ENCODE measurements at regions not wholly inside any gene's neighbourhood (a gene's known extent, or its start where the extent isn't known, plus 50 kb on each side); places are given as distances from the start of the nearest gene placed in this dataset.

- DNase-seq (ENCODE audit: low read depth, low spot score), result no peak
- ChIA-PET RAD21 (ENCODE audit: low non-redundant PET in 1 of 2, low total read pairs in 2 of 2, uncharacterized antibody in 2 of 2, unreplicated experiment in 2 of 2) (no interaction called here), CTCF (no interaction called here), POLR2A (no interaction called here)
- Histone ChIP-seq H3K79me2 (ENCODE audit: insufficient read depth, low read length) (no peaks in the 10 kb centered on the region), H3K36me3 (ENCODE audit: control insufficient read depth in 1 of 2, insufficient read depth in 2 of 2, low read length in 2 of 2) (no peaks in the 10 kb centered on the region), H3K4me2 (ENCODE audit: low read length) (no peak overlapping the region), H3K9me2 (ENCODE audit: insufficient read depth) (no peaks in the 10 kb centered on the region), H3K9me3 (ENCODE audit: control insufficient read depth in 1 of 2, insufficient read depth in 1 of 2, low read depth in 1 of 2, low read length in 2 of 2) (no peaks in the 10 kb centered on the region), H3K4me3 (replicated peaks in 1 of 2; ENCODE audit: low read depth in 1 of 2, low read length in 2 of 2) (no peak overlapping the region), H3K4me1 (ENCODE audit: control insufficient read depth in 1 of 2, insufficient read depth in 2 of 2, low read length in 2 of 2) (no peaks in the 10 kb centered on the region), H3K27me3 (ENCODE audit: insufficient read depth, low read length) (no peaks in the 10 kb centered on the region), H3K9ac (ENCODE audit: low read length) (no peak overlapping the region), H4K20me1 (ENCODE audit: insufficient read depth) (no peaks in the 10 kb centered on the region), H2AFZ (ENCODE audit: low read depth, low read length, poor library complexity, severe bottlenecking) (no peak overlapping the region), H3K27ac (ENCODE audit: low read depth, low read length) (no peak overlapping the region)
- no TSS peak for BruUV-seq (replicated peaks)
- TF ChIP-seq EZH2phosphoT487 (IDR thresholded peaks at IDR 0.05; ENCODE audit: borderline replicate concordance) (no peak), SRF (IDR thresholded peaks at IDR 0.05; ENCODE audit: low read depth) (no peak), SP1 (IDR thresholded peaks at IDR 0.05; ENCODE audit: low read depth) (no peak), FOSL1 (IDR thresholded peaks at IDR 0.05; ENCODE audit: low read depth) (no peak), CBX3 (IDR thresholded peaks at IDR 0.05; ENCODE audit: low read depth) (no peak), RAD21 (IDR thresholded peaks at IDR 0.05; ENCODE audit: low read depth) (no peak), ZNF274 (IDR thresholded peaks at IDR 0.05; ENCODE audit: low read depth, low read length) (no peak), POLR2A (IDR thresholded peaks at IDR 0.05; ENCODE audit: borderline replicate concordance, extremely low read depth, insufficient read depth, insufficient read length) (no peak), EGR1 (IDR thresholded peaks at IDR 0.05; ENCODE audit: low read depth) (no peak), JUND (IDR thresholded peaks at IDR 0.05) (no peak)
- intact Hi-C loops (cut with micrococcal nuclease), result no loop called here
- ATAC-seq, result no peak
These were observed 223.3 kb downstream of the UNC5CL start for GRCh38 chr6:40815731-40816130.

GRCh38 chr6:40810171-40810570, 223.0 kb upstream of the LRFN2 start:
- ATAC-seq (no peak), DNase-seq (ENCODE audit: low read depth, low spot score) (no peak)
- Histone ChIP-seq H3K4me2 (ENCODE audit: low read length) (no peak overlapping the region), H3K27me3 (ENCODE audit: insufficient read depth, low read length) (no peaks in the 10 kb centered on the region), H4K20me1 (ENCODE audit: insufficient read depth) (no peaks in the 10 kb centered on the region), H3K36me3 (ENCODE audit: control insufficient read depth in 1 of 2, insufficient read depth in 2 of 2, low read length in 2 of 2) (no peaks in the 10 kb centered on the region), H3K27ac (ENCODE audit: low read depth, low read length) (no peak overlapping the region), H3K9ac (ENCODE audit: low read length) (no peak overlapping the region), H3K9me2 (ENCODE audit: insufficient read depth) (no peaks in the 10 kb centered on the region), H3K79me2 (ENCODE audit: insufficient read depth, low read length) (no peaks in the 10 kb centered on the region), H3K4me1 (ENCODE audit: control insufficient read depth in 1 of 2, insufficient read depth in 2 of 2, low read length in 2 of 2) (peaks cover 0 to 10% of the 10 kb centered on the region in 2 experiments; a peak in 1 of 4 replicates), H2AFZ (ENCODE audit: low read depth, low read length, poor library complexity, severe bottlenecking) (no peak overlapping the region), H3K4me3 (replicated peaks in 1 of 2; ENCODE audit: low read depth in 1 of 2, low read length in 2 of 2) (no peak overlapping the region), H3K9me3 (ENCODE audit: control insufficient read depth in 1 of 2, insufficient read depth in 1 of 2, low read depth in 1 of 2, low read length in 2 of 2) (no peaks in the 10 kb centered on the region)
- CTCF ChIA-PET, result no interaction called here
- RAD21 ChIA-PET (ENCODE audit: low non-redundant PET in 1 of 2, low total read pairs in 2 of 2, uncharacterized antibody in 2 of 2, unreplicated experiment in 2 of 2), result no interaction called here
- TF ChIP-seq CEBPB (IDR thresholded peaks at IDR 0.05; ENCODE audit: low read depth), result no peak
- TF ChIP-seq CTCF (IDR thresholded peaks at IDR 0.05 in 2 of 3, conservative IDR thresholded peaks at IDR 0.05 in 1 of 3; ENCODE audit: borderline replicate concordance in 1 of 3, insufficient read depth in 1 of 3, low read depth in 2 of 3, low read length in 2 of 3), result no peak
- no peak for TF ChIP-seq EGR1 (IDR thresholded peaks at IDR 0.05; ENCODE audit: low read depth)
- TF ChIP-seq MAX (IDR thresholded peaks at IDR 0.05), result no peak
- TF ChIP-seq CBX3 (IDR thresholded peaks at IDR 0.05; ENCODE audit: low read depth), result no peak
- no peak for TF ChIP-seq FOSL1 (IDR thresholded peaks at IDR 0.05; ENCODE audit: low read depth)
- BruUV-seq (replicated peaks), result no TSS peak
- intact Hi-C loops (cut with micrococcal nuclease), result no loop called here
- POLR2A ChIA-PET, result no interaction called here

All from HCT116 (cell line).